Hepatocyte (in vitro differentiated cells): ENCODE measurements at regions not wholly inside any gene's neighbourhood (a gene's known extent, or its start where the extent isn't known, plus 50 kb on each side); places are given as distances from the start of the nearest gene placed in this dataset.

Experiments used
- EZH2phosphoT487 ChIP-seq: fragments of 200-600 bp; sonication (generic); IDR thresholded peaks from one replicate; pipeline ENCODE4 v1.6.1; 2018; ENCODE audit warnings: antibody characterized with exemption, mild to moderate bottlenecking, low read depth, moderate library complexity; ENCODE audit not compliant: unreplicated experiment, severe bottlenecking
- TF ChIP-seq, protein P1 (sequence below): fragments of 200-600 bp; sonication (generic); IDR thresholded peaks from 2 replicates; pipeline ENCODE4 v1.5.1; 2016; ENCODE audit warnings: antibody characterized with exemption, mild to moderate bottlenecking; ENCODE audit not compliant: poor library complexity

DNA sequence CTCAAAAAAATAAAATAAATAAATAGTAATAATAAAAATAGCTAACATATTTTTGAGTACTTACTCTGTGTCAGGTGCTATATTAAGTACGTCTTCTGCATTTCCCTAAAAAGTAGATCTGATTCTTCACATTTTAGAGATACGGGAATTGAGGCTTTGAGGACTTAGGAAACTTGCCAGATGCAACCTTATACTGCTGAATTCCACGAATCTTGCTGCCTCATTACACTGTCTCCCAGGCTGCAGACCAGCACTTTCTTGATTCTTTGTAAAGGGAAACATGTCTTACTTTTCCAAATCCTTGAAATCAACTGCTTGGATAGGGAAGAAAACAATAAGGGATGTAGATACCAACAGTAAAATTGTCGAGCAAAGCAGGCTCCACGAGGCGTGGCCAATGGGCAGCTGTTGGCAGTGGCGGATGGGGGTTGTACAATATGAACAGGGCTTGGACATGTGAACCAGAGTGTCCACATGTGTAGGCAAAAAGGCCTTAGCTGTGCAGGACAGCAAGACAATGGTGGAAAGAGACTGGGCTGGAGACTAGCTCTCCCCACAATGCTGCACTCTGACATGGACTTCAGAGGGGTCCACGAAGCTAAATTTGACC is 124.3 kb upstream of the RAI14 start:
- TF ChIP-seq, protein P1, sequence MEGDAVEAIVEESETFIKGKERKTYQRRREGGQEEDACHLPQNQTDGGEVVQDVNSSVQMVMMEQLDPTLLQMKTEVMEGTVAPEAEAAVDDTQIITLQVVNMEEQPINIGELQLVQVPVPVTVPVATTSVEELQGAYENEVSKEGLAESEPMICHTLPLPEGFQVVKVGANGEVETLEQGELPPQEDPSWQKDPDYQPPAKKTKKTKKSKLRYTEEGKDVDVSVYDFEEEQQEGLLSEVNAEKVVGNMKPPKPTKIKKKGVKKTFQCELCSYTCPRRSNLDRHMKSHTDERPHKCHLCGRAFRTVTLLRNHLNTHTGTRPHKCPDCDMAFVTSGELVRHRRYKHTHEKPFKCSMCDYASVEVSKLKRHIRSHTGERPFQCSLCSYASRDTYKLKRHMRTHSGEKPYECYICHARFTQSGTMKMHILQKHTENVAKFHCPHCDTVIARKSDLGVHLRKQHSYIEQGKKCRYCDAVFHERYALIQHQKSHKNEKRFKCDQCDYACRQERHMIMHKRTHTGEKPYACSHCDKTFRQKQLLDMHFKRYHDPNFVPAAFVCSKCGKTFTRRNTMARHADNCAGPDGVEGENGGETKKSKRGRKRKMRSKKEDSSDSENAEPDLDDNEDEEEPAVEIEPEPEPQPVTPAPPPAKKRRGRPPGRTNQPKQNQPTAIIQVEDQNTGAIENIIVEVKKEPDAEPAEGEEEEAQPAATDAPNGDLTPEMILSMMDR, result no peak
- no peak for TF ChIP-seq EZH2phosphoT487
